PC-3 (cell line): ENCODE measurements at regions not wholly inside any gene's neighbourhood (a gene's known extent, or its start where the extent isn't known, plus 50 kb on each side); places are given as distances from the start of the nearest gene placed in this dataset.
"Not testable (repeated sequence)": the region's sequence is repeated elsewhere in the genome, so short reads cannot be mapped to it uniquely, and the experiment has no call there.

Experiments
- ATAC-seq: fragments of 200-7000 bp; cut with Tn5 transposase; 2 replicates; pipeline ENCODE4 v1.9.1; 2020; ENCODE audit warnings: mild to moderate bottlenecking, moderate library complexity
- BruUV-seq: library from RNA; stranded (reverse); fragments of 400-500 nt; replicated peaks from 2 replicates; lab custom pipeline; 2021; lab: Mats Ljungman, UMichigan
- CTCF ChIA-PET: fragments of 300-600 bp; sonication (Branson Sonifier 250); formaldehyde crosslinking; loops from one replicate; lab custom pipeline; 2022; ENCODE audit warnings: antibody characterized with exemption; lab: Charles Lee
- POLR2A ChIA-PET: fragments of 300-600 bp; sonication (Branson Sonifier 250); formaldehyde crosslinking; loops from one replicate; lab custom pipeline; 2022; ENCODE audit warnings: antibody characterized with exemption; ENCODE audit not compliant: unreplicated experiment; lab: Charles Lee
- DNase-seq: peaks from one replicate; pipeline ENCODE4 v3.0.0-alpha.2; 2015
- H2AFZ ChIP-seq: fragments of 300-600 bp; sonication (generic); 2 replicates; pipeline ENCODE4 v1.6.0; 2016; ENCODE audit warnings: antibody characterized with exemption, low read length
- H3F3A ChIP-seq: fragments of 300-600 bp; sonication (generic); one replicate; pipeline ENCODE4 v1.6.0; 2017; ENCODE audit warnings: antibody characterized with exemption, low read length, control low read depth, mild to moderate bottlenecking; ENCODE audit not compliant: unreplicated experiment
- H3K27ac ChIP-seq: fragments of 300-600 bp; sonication (generic); 2 replicates; pipeline ENCODE4 v1.5.1; 2016; ENCODE audit warnings: mild to moderate bottlenecking, low read length
- H3K27me3 ChIP-seq: fragments of 300-600 bp; sonication (generic); 2 replicates; pipeline ENCODE4 v1.6.1; 2016; ENCODE audit warnings: low read length, mixed read lengths
- H3K36me3 ChIP-seq: fragments of 300-600 bp; sonication (generic); 2 replicates; pipeline ENCODE4 v1.6.1; 2016; ENCODE audit warnings: low read depth, mixed run types, low read length, mixed read lengths
- H3K4me1 ChIP-seq: fragments of 300-600 bp; sonication (generic); 2 replicates; pipeline ENCODE4 v1.5.1; 2016; ENCODE audit warnings: low read length; ENCODE audit not compliant: insufficient read depth
- H3K4me2 ChIP-seq: fragments of 300-600 bp; sonication (generic); 2 replicates; pipeline ENCODE4 v1.6.0; 2016; ENCODE audit warnings: low read length
- H3K4me3 ChIP-seq: fragments of 300-600 bp; sonication (generic); 2 replicates; pipeline ENCODE4 v1.5.1; 2016; ENCODE audit warnings: mild to moderate bottlenecking, low read length, mixed read lengths
- H3K79me2 ChIP-seq: fragments of 300-600 bp; sonication (generic); 2 replicates; pipeline ENCODE4 v1.6.1; 2017; ENCODE audit warnings: low read length, mixed read lengths
- H3K9ac ChIP-seq: fragments of 300-600 bp; sonication (generic); 2 replicates; pipeline ENCODE4 v1.6.0; 2016; ENCODE audit warnings: mild to moderate bottlenecking, low read length
- H3K9me2 ChIP-seq: fragments of 300-600 bp; sonication (generic); replicated peaks from 2 replicates; pipeline ENCODE4 v1.6.1; 2016; ENCODE audit warnings: mixed run types, low read length, mixed read lengths
- H3K9me3 ChIP-seq: fragments of 300-600 bp; sonication (generic); 2 replicates; pipeline ENCODE4 v1.6.1; 2016; ENCODE audit warnings: low read length, mixed read lengths
- H4K20me1 ChIP-seq: fragments of 300-600 bp; sonication (generic); 2 replicates; pipeline ENCODE4 v1.6.1; 2016; ENCODE audit warnings: low read length, mixed read lengths
- EZH2 ChIP-seq: fragments of 300-600 bp; sonication (generic); IDR thresholded peaks from one replicate; pipeline ENCODE4 v1.6.1; 2017; ENCODE audit warnings: antibody characterized with exemption, mild to moderate bottlenecking, low read length; ENCODE audit not compliant: unreplicated experiment
- EZH2phosphoT487 ChIP-seq: fragments of 300-600 bp; sonication (generic); IDR thresholded peaks from 2 replicates; pipeline ENCODE4 v1.6.1; 2018; ENCODE audit warnings: mild to moderate bottlenecking, antibody characterized with exemption, low read length, borderline replicate concordance
- intact Hi-C: fragments of 100-400 bp; cut with micrococcal nuclease; formaldehyde crosslinking; loops from 2 replicates; pipeline ENCODE4 v1.9.0; 2023
- TF ChIP-seq, protein P1 (sequence below): fragments of 300-600 bp; sonication (generic); conservative IDR thresholded peaks from 2 replicates; pipeline ENCODE4 v1.5.1; 2017; ENCODE audit warnings: antibody characterized with exemption, low read depth, mild to moderate bottlenecking, low read length

DNA sequence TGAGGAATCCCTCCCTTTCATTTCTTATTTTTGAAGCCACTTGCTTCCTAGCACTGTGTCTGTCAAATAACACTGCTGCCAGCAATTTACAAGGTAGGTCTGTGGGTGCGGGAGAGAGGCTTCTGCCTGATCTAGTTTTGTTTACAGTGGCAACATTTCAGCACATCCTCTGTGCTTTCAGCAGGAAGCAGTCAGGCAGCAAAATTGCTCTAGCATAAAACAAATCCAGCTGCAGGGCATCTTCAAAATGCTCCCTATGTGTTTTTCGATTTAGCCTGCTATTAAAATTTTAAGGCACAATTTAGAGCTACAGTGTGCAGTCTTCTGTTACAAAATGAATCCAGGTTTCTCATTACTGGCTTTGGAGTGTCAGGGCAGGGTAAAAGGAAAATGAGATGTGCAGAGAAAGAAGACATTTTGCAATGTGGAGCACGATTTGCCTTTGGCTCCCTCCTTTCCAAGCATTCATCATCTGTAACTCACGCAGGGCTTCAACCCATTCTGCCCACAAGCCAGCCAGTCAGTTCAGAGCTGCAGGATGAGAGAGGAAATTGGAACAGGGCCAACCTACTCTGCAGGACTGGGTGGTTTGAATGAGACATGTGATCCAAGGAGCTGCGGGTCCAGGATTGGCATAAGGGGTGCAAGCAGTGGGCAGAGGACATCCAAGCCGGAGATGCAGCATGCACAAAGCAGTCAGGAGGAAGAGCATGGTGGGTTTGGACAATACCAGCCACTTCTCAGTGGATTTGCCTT lies 143.4 kb upstream of the APC start:
- Histone ChIP-seq H3K9me3 (no peaks in the 10 kb centered on the region), H3K36me3 (no peaks in the 10 kb centered on the region), H3K9ac (no peak overlapping the region), H3K9me2 (no peaks in the 10 kb centered on the region), H3K27me3 (no peaks in the 10 kb centered on the region), H2AFZ (peak overlapping the region; percentile 48; the same call in 1 of the 2 replicates), H3K4me2 (peak overlapping the region; percentile 67), H3K27ac (peak overlapping the region; percentile 51), H4K20me1 (no peaks in the 10 kb centered on the region), H3K79me2 (no peaks in the 10 kb centered on the region), H3F3A (no peaks in the 10 kb centered on the region), H3K4me3 (peak overlapping the region; percentile 37), H3K4me1 (peaks cover 17% of the 10 kb centered on the region)
- POLR2A ChIA-PET = no interaction called here
- TF ChIP-seq EZH2phosphoT487 (no peak), EZH2 (no peak)
- TF ChIP-seq, protein P1, sequence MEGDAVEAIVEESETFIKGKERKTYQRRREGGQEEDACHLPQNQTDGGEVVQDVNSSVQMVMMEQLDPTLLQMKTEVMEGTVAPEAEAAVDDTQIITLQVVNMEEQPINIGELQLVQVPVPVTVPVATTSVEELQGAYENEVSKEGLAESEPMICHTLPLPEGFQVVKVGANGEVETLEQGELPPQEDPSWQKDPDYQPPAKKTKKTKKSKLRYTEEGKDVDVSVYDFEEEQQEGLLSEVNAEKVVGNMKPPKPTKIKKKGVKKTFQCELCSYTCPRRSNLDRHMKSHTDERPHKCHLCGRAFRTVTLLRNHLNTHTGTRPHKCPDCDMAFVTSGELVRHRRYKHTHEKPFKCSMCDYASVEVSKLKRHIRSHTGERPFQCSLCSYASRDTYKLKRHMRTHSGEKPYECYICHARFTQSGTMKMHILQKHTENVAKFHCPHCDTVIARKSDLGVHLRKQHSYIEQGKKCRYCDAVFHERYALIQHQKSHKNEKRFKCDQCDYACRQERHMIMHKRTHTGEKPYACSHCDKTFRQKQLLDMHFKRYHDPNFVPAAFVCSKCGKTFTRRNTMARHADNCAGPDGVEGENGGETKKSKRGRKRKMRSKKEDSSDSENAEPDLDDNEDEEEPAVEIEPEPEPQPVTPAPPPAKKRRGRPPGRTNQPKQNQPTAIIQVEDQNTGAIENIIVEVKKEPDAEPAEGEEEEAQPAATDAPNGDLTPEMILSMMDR = no peak
- peak; percentile 66 for DNase-seq
- intact Hi-C loops = no loop called here
- peak; percentile 62 for ATAC-seq
- no TSS peak for BruUV-seq
- CTCF ChIA-PET = no interaction called here

DNA sequence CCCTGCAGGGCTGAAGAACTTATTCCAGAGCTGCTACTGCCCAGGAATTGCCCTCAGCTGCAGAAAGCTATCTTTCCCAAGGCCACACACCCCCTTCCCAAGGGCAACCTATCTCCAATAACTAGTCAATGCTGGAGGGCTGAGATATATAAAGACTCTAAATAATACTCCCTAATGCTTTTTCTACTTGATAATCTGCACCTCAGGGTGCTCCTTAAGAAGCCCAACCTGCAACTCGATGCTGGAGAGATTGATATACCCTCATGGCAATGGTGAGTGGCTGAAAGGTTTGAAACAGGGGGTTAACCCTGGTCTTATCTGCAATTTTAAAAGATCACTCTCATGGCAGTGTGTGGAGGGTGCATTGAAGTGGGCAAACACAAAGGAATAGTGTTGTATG lies 142.7 kb upstream of the APC start:
- ChIA-PET CTCF (no interaction called here), POLR2A (no interaction called here)
- Histone ChIP-seq H3K27ac (no peak overlapping the region; the same call in 1 of the 2 replicates), H3K4me1 (peaks cover 17% of the 10 kb centered on the region), H3K4me3 (no peak overlapping the region), H3K36me3 (no peaks in the 10 kb centered on the region), H3K9ac (no peak overlapping the region), H3K9me3 (no peaks in the 10 kb centered on the region), H3K4me2 (peak overlapping the region; percentile 67), H3K79me2 (no peaks in the 10 kb centered on the region), H3F3A (no peaks in the 10 kb centered on the region), H3K27me3 (no peaks in the 10 kb centered on the region), H2AFZ (no peak overlapping the region), H3K9me2 (no peaks in the 10 kb centered on the region), H4K20me1 (no peaks in the 10 kb centered on the region)
- intact Hi-C loops = no loop called here
- TF ChIP-seq, protein P1 = no peak
- TF ChIP-seq EZH2 = no peak
- TF ChIP-seq EZH2phosphoT487 = no peak
- no peak for DNase-seq
- no TSS peak for BruUV-seq
- ATAC-seq = no peak

DNA sequence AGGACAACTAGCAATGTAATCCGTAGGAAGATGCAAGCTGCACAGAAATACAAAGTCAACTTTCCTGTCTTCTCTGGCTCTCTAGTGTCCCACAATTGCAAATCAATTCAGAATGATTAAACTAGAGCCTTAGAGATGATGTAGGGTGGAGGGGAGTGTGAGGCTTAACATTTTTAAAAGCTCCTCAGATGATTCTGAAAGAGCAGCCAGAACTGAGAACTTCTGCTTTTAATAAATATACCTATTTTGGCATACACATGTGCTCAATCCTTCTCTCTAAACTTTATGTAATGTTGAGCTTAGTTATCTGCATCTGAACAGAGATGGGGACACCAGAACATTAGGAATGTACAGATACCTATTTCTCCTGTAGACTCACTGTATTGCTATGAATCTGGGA lies 139.9 kb upstream of the APC start:
- Histone ChIP-seq H3K27me3 (no peaks in the 10 kb centered on the region), H3K9me3 (no peaks in the 10 kb centered on the region), H3K27ac (no peak overlapping the region), H3K9me2 (no peaks in the 10 kb centered on the region), H2AFZ (no peak overlapping the region), H3K36me3 (no peaks in the 10 kb centered on the region), H3K4me1 (peaks cover 19% of the 10 kb centered on the region), H3K4me2 (no peak overlapping the region), H3K79me2 (no peaks in the 10 kb centered on the region), H3K9ac (no peak overlapping the region), H3F3A (no peaks in the 10 kb centered on the region), H4K20me1 (no peaks in the 10 kb centered on the region), H3K4me3 (no peak overlapping the region)
- CTCF ChIA-PET = no interaction called here
- ATAC-seq (no peak), DNase-seq (no peak)
- intact Hi-C loops = no loop called here
- POLR2A ChIA-PET = no interaction called here
- BruUV-seq = no TSS peak
- TF ChIP-seq, protein P1 = no peak
- TF ChIP-seq EZH2phosphoT487 (no peak), EZH2 (no peak)

DNA sequence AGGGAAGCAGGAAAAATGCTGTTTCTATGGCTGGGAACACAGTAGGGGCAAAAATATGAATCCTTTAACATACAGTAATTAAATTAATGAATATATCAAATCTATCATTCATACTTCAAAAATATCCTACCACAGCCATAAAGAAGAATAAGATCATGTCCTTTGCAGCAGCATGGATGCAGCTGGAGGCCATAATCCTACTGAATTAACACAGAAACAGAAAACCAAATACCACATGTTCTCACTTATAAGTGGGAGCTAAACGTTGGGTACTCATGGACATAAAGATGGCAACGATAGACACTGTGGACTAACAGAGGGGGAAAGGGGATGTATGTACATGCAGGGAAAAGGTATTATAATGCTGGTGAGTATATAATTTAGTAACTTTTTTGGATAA lies 137.2 kb upstream of the APC start:
- BruUV-seq, ATAC-seq, H3K27me3 ChIP-seq, H4K20me1 ChIP-seq, H3K79me2 ChIP-seq, H3K27ac ChIP-seq, H3K9me3 ChIP-seq, intact Hi-C loops, H3K9me2 ChIP-seq, H2AFZ ChIP-seq, H3K9ac ChIP-seq, H3K36me3 ChIP-seq, H3F3A ChIP-seq, POLR2A ChIA-PET, H3K4me3 ChIP-seq, DNase-seq, CTCF ChIA-PET, H3K4me2 ChIP-seq: not testable (repeated sequence)
- peaks cover 23% of the 10 kb centered on the region for H3K4me1 ChIP-seq
